ENCODE measurements at regions not wholly inside any gene's neighbourhood (a gene's known extent, or its start where the extent isn't known, plus 50 kb on each side); places are given as distances from the start of the nearest gene placed in this dataset.

- TF ChIP-seq CTCF (IDR thresholded peaks at IDR 0.05) (no peak), EP300 (IDR thresholded peaks at IDR 0.05) (no peak), POLR2AphosphoS5 (IDR thresholded peaks at IDR 0.05) (no peak)
These were observed 887.4 kb upstream of the NOVA1 start for GRCh38 chr14:27485193-27485592.

Measured in gastroesophageal sphincter (tissue), 3 donors.